ENCODE measurements at regions not wholly inside any gene's neighbourhood (a gene's known extent, or its start where the extent isn't known, plus 50 kb on each side); places are given as distances from the start of the nearest gene placed in this dataset.
A peak's percentile ranks its signal among the peaks of the same experiment; 100 is the strongest.

DNA sequence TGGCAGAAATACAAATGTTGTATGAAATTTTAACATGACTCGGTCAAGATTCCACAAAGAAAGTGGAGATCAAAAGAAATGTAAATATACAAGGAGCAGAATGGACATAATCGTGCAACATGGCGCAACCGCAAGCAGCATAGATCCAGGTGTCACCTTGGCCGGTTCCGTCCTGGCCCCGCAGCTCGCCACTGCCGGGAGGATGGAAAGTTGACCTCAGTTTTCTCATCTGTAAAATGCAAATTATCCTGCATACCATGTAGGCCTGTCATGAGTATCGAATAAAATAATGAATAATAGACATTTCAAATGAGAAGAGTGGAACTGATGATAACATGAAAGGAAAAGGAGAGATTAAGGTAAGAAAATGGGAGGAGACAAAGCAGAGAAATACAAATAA lies 427.3 kb upstream of the SMIM21 start:
- H4K20me1 ChIP-seq (ENCODE audit: insufficient read depth, low read length) = no peaks in the 10 kb centered on the region
- H3K4me3 ChIP-seq (ENCODE audit: low read length) = no peak overlapping the region
- H3K9ac ChIP-seq (ENCODE audit: low read length) = no peak overlapping the region
- H3K9me3 ChIP-seq (replicated peaks; ENCODE audit: insufficient read depth, low read length) = no peaks in the 10 kb centered on the region
- no peak for DNase-seq
- no peaks in the 10 kb centered on the region for H3K4me1 ChIP-seq (ENCODE audit: low read length)
- H3K9me2 ChIP-seq (replicated peaks; ENCODE audit: insufficient read depth, low read length) = no peaks in the 10 kb centered on the region
- no peak overlapping the region for H3K4me2 ChIP-seq (ENCODE audit: low read depth, low read length)
- TF ChIP-seq EZH2 (optimal IDR thresholded peaks at IDR 0.05; ENCODE audit: low read depth, low read length) = no peak
- TF ChIP-seq EZH2phosphoT487 (IDR thresholded peaks at IDR 0.05; ENCODE audit: low read length) = no peak
- H3K27ac ChIP-seq (ENCODE audit: low read length) = no peak overlapping the region
- no peak overlapping the region for H2AFZ ChIP-seq (ENCODE audit: low read length)
- H3K79me2 ChIP-seq (ENCODE audit: low read length) = no peaks in the 10 kb centered on the region
- H3K27me3 ChIP-seq (replicated peaks; ENCODE audit: insufficient read depth, low read length) = no peaks in the 10 kb centered on the region
- no peaks in the 10 kb centered on the region for H3K36me3 ChIP-seq (replicated peaks; ENCODE audit: insufficient read depth, low read length)
- no peaks in the 10 kb centered on the region for H3F3A ChIP-seq (ENCODE audit: insufficient read depth, low read length)

DNA sequence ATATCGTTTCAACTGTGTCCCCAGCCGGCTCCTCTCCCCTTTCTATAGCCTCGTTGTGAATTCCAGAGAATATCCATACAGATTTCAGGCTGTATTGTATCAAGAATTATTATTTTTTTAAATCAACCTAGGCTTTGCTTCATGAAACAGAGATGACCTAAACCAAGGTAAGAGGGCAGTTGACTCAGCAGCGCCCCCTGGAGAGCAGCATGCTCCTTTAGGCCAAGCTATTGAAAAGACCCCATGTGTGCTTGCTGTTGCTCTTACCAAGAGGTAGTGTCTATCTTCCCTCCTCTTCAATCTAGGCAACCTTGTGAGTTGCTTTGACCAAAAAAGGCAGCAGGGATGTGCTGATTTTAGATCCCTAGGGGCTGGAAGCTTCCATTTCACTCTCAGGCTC lies 426.7 kb upstream of the SMIM21 start:
- TF ChIP-seq CTCF (IDR thresholded peaks at IDR 0.05; ENCODE audit: low read length) (peak; percentile 32), EZH2phosphoT487 (IDR thresholded peaks at IDR 0.05; ENCODE audit: low read length) (no peak)
- H3F3A ChIP-seq (ENCODE audit: insufficient read depth, low read length) = no peaks in the 10 kb centered on the region
- no peak overlapping the region for H3K4me3 ChIP-seq (ENCODE audit: low read length)
- H3K9me2 ChIP-seq (replicated peaks; ENCODE audit: insufficient read depth, low read length) = no peaks in the 10 kb centered on the region
- H2AFZ ChIP-seq (ENCODE audit: low read length) = no peak overlapping the region
- peak; percentile 21 for DNase-seq
- no peak overlapping the region for H3K4me2 ChIP-seq (ENCODE audit: low read depth, low read length)
- no peak overlapping the region for H3K9ac ChIP-seq (ENCODE audit: low read length)
- no peaks in the 10 kb centered on the region for H3K4me1 ChIP-seq (ENCODE audit: low read length)
- no peak overlapping the region for H3K27ac ChIP-seq (ENCODE audit: low read length)
- H3K79me2 ChIP-seq (ENCODE audit: low read length) = no peaks in the 10 kb centered on the region
- H3K36me3 ChIP-seq (replicated peaks; ENCODE audit: insufficient read depth, low read length) = no peaks in the 10 kb centered on the region
- H4K20me1 ChIP-seq (ENCODE audit: insufficient read depth, low read length) = no peaks in the 10 kb centered on the region
- H3K9me3 ChIP-seq (replicated peaks; ENCODE audit: insufficient read depth, low read length) = no peaks in the 10 kb centered on the region
- no peaks in the 10 kb centered on the region for H3K27me3 ChIP-seq (replicated peaks; ENCODE audit: insufficient read depth, low read length)

DNA sequence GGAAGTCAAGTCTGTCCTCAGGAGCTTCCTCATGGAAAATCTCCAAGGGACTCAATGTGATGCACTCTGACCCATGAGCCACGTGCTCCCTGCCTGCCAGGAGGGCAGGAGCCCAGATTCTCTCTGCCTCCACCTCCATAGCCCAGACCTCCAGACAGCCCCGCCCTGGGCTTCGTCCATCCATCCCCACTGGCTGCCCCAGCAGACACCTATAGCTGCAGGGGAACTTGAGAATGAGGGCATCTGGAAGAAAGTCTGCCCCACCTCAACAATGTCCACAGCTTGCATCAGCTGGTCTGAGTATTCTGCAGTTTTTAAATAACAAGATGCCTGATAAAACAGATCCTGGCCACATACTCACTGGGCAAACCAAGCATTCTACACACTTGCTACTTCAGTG lies 418.8 kb upstream of the SMIM21 start:
- Histone ChIP-seq H3K9me3 (replicated peaks; ENCODE audit: insufficient read depth, low read length) (no peaks in the 10 kb centered on the region), H3K27ac (ENCODE audit: low read length) (no peak overlapping the region), H4K20me1 (ENCODE audit: insufficient read depth, low read length) (no peaks in the 10 kb centered on the region), H2AFZ (ENCODE audit: low read length) (no peak overlapping the region), H3K4me1 (ENCODE audit: low read length) (no peaks in the 10 kb centered on the region), H3K9ac (ENCODE audit: low read length) (no peak overlapping the region), H3K79me2 (ENCODE audit: low read length) (no peaks in the 10 kb centered on the region), H3F3A (ENCODE audit: insufficient read depth, low read length) (no peaks in the 10 kb centered on the region), H3K36me3 (replicated peaks; ENCODE audit: insufficient read depth, low read length) (no peaks in the 10 kb centered on the region), H3K4me2 (ENCODE audit: low read depth, low read length) (no peak overlapping the region), H3K27me3 (replicated peaks; ENCODE audit: insufficient read depth, low read length) (no peaks in the 10 kb centered on the region), H3K4me3 (ENCODE audit: low read length) (no peak overlapping the region), H3K9me2 (replicated peaks; ENCODE audit: insufficient read depth, low read length) (no peaks in the 10 kb centered on the region)
- no peak for TF ChIP-seq EZH2phosphoT487 (IDR thresholded peaks at IDR 0.05; ENCODE audit: low read length)
- no peak for TF ChIP-seq CTCF (IDR thresholded peaks at IDR 0.05; ENCODE audit: low read length)
- no peak for TF ChIP-seq EZH2 (optimal IDR thresholded peaks at IDR 0.05; ENCODE audit: low read depth, low read length)
- no peak for DNase-seq

DNA sequence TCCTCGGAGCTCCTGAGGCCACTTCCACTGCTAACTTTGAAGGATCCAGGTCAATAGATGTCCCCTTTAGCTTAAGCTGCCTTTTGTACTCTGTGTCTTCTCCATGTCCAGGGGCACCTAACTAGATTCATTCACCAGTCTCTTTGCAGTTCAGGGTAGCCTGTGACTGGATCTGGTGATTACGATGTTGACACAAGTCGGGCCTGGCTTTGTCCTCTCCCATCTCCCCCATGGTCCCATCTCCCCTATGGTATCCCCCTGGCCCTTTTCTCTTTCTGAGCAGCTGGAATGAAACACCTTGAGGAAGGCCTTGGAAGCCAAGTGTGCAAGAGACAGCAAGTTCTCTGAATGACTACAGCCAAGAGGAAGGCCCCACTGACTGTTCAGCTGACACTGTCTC lies 417.9 kb upstream of the SMIM21 start:
- no peak for DNase-seq
- Histone ChIP-seq H3K36me3 (replicated peaks; ENCODE audit: insufficient read depth, low read length) (no peaks in the 10 kb centered on the region), H3K79me2 (ENCODE audit: low read length) (no peaks in the 10 kb centered on the region), H3K9me2 (replicated peaks; ENCODE audit: insufficient read depth, low read length) (no peaks in the 10 kb centered on the region), H3K9ac (ENCODE audit: low read length) (no peak overlapping the region), H2AFZ (ENCODE audit: low read length) (no peak overlapping the region), H3K27me3 (replicated peaks; ENCODE audit: insufficient read depth, low read length) (no peaks in the 10 kb centered on the region), H4K20me1 (ENCODE audit: insufficient read depth, low read length) (no peaks in the 10 kb centered on the region), H3K4me2 (ENCODE audit: low read depth, low read length) (no peak overlapping the region), H3K4me1 (ENCODE audit: low read length) (no peaks in the 10 kb centered on the region), H3K9me3 (replicated peaks; ENCODE audit: insufficient read depth, low read length) (no peaks in the 10 kb centered on the region), H3K27ac (ENCODE audit: low read length) (no peak overlapping the region), H3K4me3 (ENCODE audit: low read length) (no peak overlapping the region), H3F3A (ENCODE audit: insufficient read depth, low read length) (no peaks in the 10 kb centered on the region)
- TF ChIP-seq EZH2 (optimal IDR thresholded peaks at IDR 0.05; ENCODE audit: low read depth, low read length) = no peak
- TF ChIP-seq EZH2phosphoT487 (IDR thresholded peaks at IDR 0.05; ENCODE audit: low read length) = no peak
- TF ChIP-seq CTCF (IDR thresholded peaks at IDR 0.05; ENCODE audit: low read length) = no peak
